Stomach smooth muscle (tissue), 2 donors: ENCODE measurements at regions not wholly inside any gene's neighbourhood (a gene's known extent, or its start where the extent isn't known, plus 50 kb on each side); places are given as distances from the start of the nearest gene placed in this dataset.

ENCODE experiments used
- H3K27ac ChIP-seq: one replicate; pipeline ENCODE4 v1.7.0; 2013; ENCODE audit warnings: mild to moderate bottlenecking, low read length, inconsistent platforms
- H3K27me3 ChIP-seq, 2 donors: one replicate each; pipeline ENCODE4 v1.7.0; 2013; ENCODE audit warnings: low read length in 2 of 2; ENCODE audit not compliant: insufficient read depth in 2 of 2, control insufficient read depth in 1 of 2
- H3K36me3 ChIP-seq, 2 donors: one replicate each; pipeline ENCODE4 v1.7.0; 2013; ENCODE audit warnings: low read length in 2 of 2; ENCODE audit not compliant: control insufficient read depth in 2 of 2, insufficient read depth in 2 of 2
- H3K4me1 ChIP-seq: one replicate; pipeline ENCODE4 v1.7.0; 2013; ENCODE audit warnings: low read length; ENCODE audit not compliant: control insufficient read depth, insufficient read depth
- H3K4me3 ChIP-seq, 2 donors: one replicate each; pipeline ENCODE4 v1.7.0; 2013; ENCODE audit warnings: low read length in 2 of 2
- H3K9ac ChIP-seq, 2 donors: one replicate each; pipeline ENCODE4 v1.7.0; 2013; ENCODE audit warnings: low read length in 2 of 2, mild to moderate bottlenecking in 1 of 2
- H3K9me3 ChIP-seq, 2 donors: one replicate each; pipeline ENCODE4 v1.7.0; 2013; ENCODE audit warnings: low read length in 2 of 2; ENCODE audit not compliant: control insufficient read depth in 2 of 2
- donor health status: healthy.
- donor health status: Pancreatic carcinoma.

- Histone ChIP-seq H3K4me3 (no peak overlapping the region), H3K4me1 (no peaks in the 10 kb centered on the region), H3K27ac (no peak overlapping the region), H3K27me3 (no peaks in the 10 kb centered on the region), H3K9ac (no peak overlapping the region), H3K9me3 (no peaks in the 10 kb centered on the region), H3K36me3 (no peaks in the 10 kb centered on the region)
Measured at GRCh38 chr13:73335210-73335609, 276.4 kb downstream of the KLF5 start.

GRCh38 chr13:73334445-73334844 is 275.6 kb downstream of the KLF5 start:
- Histone ChIP-seq H3K9ac (no peak overlapping the region), H3K4me1 (no peaks in the 10 kb centered on the region), H3K27ac (no peak overlapping the region), H3K9me3 (no peaks in the 10 kb centered on the region), H3K36me3 (no peaks in the 10 kb centered on the region), H3K4me3 (no peak overlapping the region), H3K27me3 (no peaks in the 10 kb centered on the region)

- no peaks in the 10 kb centered on the region for H3K27me3 ChIP-seq
- no peaks in the 10 kb centered on the region for H3K4me1 ChIP-seq
- H3K36me3 ChIP-seq = no peaks in the 10 kb centered on the region
- H3K27ac ChIP-seq = no peak overlapping the region
- no peak overlapping the region for H3K9ac ChIP-seq
- H3K4me3 ChIP-seq = no peak overlapping the region
- H3K9me3 ChIP-seq = no peaks in the 10 kb centered on the region
Measured at GRCh38 chr13:73331556-73331955, 272.8 kb downstream of the KLF5 start.

GRCh38 chr13:73329355-73329754 is 270.6 kb downstream of the KLF5 start:
- Histone ChIP-seq H3K36me3 (no peaks in the 10 kb centered on the region), H3K27ac (no peak overlapping the region), H3K9me3 (no peaks in the 10 kb centered on the region), H3K4me3 (no peak overlapping the region), H3K4me1 (no peaks in the 10 kb centered on the region), H3K27me3 (no peaks in the 10 kb centered on the region), H3K9ac (no peak overlapping the region)

- Histone ChIP-seq H3K9ac (no peak overlapping the region), H3K27me3 (no peaks in the 10 kb centered on the region), H3K27ac (no peak overlapping the region), H3K9me3 (no peaks in the 10 kb centered on the region), H3K4me3 (no peak overlapping the region), H3K4me1 (no peaks in the 10 kb centered on the region), H3K36me3 (no peaks in the 10 kb centered on the region)
Measured at GRCh38 chr13:73327579-73327978, 268.8 kb downstream of the KLF5 start.

GRCh38 chr13:73325723-73326558 is 267.1 kb downstream of the KLF5 start:
- Histone ChIP-seq H3K4me1 (no peaks in the 10 kb centered on the region), H3K27me3 (no peaks in the 10 kb centered on the region), H3K36me3 (no peaks in the 10 kb centered on the region), H3K27ac (no peak overlapping the region), H3K9me3 (no peaks in the 10 kb centered on the region), H3K4me3 (no peak overlapping the region), H3K9ac (no peak overlapping the region)

GRCh38 chr13:73324842-73325722 is 266.3 kb downstream of the KLF5 start:
- H3K36me3 ChIP-seq = no peaks in the 10 kb centered on the region
- no peak overlapping the region for H3K9ac ChIP-seq
- H3K27ac ChIP-seq = no peak overlapping the region
- no peaks in the 10 kb centered on the region for H3K27me3 ChIP-seq
- H3K4me3 ChIP-seq = no peak overlapping the region
- no peaks in the 10 kb centered on the region for H3K9me3 ChIP-seq
- no peaks in the 10 kb centered on the region for H3K4me1 ChIP-seq

GRCh38 chr13:73323615-73324014 is 264.8 kb downstream of the KLF5 start:
- Histone ChIP-seq H3K36me3 (no peaks in the 10 kb centered on the region), H3K9me3 (no peaks in the 10 kb centered on the region), H3K27me3 (no peaks in the 10 kb centered on the region), H3K4me3 (no peak overlapping the region), H3K9ac (no peak overlapping the region), H3K4me1 (no peaks in the 10 kb centered on the region), H3K27ac (no peak overlapping the region)

- Histone ChIP-seq H3K9ac (no peak overlapping the region), H3K36me3 (no peaks in the 10 kb centered on the region), H3K4me3 (no peak overlapping the region), H3K9me3 (no peaks in the 10 kb centered on the region), H3K4me1 (no peaks in the 10 kb centered on the region), H3K27me3 (no peaks in the 10 kb centered on the region), H3K27ac (no peak overlapping the region)
Measured at GRCh38 chr13:73321043-73321442, 262.2 kb downstream of the KLF5 start.

GRCh38 chr13:73317140-73317539 is 258.3 kb downstream of the KLF5 start:
- H3K27ac ChIP-seq = no peak overlapping the region
- H3K27me3 ChIP-seq = no peaks in the 10 kb centered on the region
- H3K9me3 ChIP-seq = no peaks in the 10 kb centered on the region
- no peak overlapping the region for H3K9ac ChIP-seq
- no peaks in the 10 kb centered on the region for H3K4me1 ChIP-seq
- H3K36me3 ChIP-seq = no peaks in the 10 kb centered on the region
- H3K4me3 ChIP-seq = no peak overlapping the region

- Histone ChIP-seq H3K4me3 (no peak overlapping the region), H3K4me1 (no peaks in the 10 kb centered on the region), H3K27ac (no peak overlapping the region), H3K9ac (no peak overlapping the region), H3K36me3 (no peaks in the 10 kb centered on the region), H3K27me3 (no peaks in the 10 kb centered on the region), H3K9me3 (no peaks in the 10 kb centered on the region)
Measured at GRCh38 chr13:73310366-73310765, 251.6 kb downstream of the KLF5 start.
